ENCODE measurements at regions not wholly inside any gene's neighbourhood (a gene's known extent, or its start where the extent isn't known, plus 50 kb on each side); places are given as distances from the start of the nearest gene placed in this dataset.

DNA sequence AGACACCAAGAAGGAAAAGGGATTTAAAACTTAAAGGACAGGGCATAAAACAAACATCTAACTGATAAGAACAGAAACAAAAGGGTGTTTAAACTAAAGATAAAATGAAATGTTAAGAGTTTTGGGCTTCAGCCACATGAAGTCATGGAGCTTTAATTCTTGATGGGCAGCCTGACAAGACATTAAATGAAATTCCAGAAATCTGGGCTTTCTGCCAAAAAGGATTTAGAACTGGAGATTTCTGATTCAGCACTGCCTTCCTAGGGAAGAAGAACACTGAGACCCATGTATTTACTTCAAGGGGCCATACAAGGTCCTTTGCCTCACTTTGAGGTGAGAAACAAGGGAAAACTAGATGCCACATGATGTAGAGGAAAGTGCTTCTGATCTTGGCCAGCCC lies 355.9 kb upstream of the RAG2 start:
- no peak for TF ChIP-seq JAZF1 (CRISPR knock-in tag; IDR thresholded peaks at IDR 0.05)
- TF ChIP-seq JUN (CRISPR knock-in tag; IDR thresholded peaks at IDR 0.05), result no peak
- TF ChIP-seq ZNF425 (CRISPR knock-in tag; conservative IDR thresholded peaks at IDR 0.05), result no peak
- TF ChIP-seq AR (CRISPR knock-in tag; IDR thresholded peaks at IDR 0.05), result no peak
- no peak for TF ChIP-seq SMAD4 (CRISPR knock-in tag; IDR thresholded peaks at IDR 0.05)
- no peak for TF ChIP-seq SP1 (CRISPR knock-in tag; conservative IDR thresholded peaks at IDR 0.05)
- no peak for TF ChIP-seq ZMAT4 (CRISPR knock-in tag; IDR thresholded peaks at IDR 0.05)
- no peak for TF ChIP-seq ATF6 (CRISPR knock-in tag; IDR thresholded peaks at IDR 0.05)
- TF ChIP-seq, protein P1, sequence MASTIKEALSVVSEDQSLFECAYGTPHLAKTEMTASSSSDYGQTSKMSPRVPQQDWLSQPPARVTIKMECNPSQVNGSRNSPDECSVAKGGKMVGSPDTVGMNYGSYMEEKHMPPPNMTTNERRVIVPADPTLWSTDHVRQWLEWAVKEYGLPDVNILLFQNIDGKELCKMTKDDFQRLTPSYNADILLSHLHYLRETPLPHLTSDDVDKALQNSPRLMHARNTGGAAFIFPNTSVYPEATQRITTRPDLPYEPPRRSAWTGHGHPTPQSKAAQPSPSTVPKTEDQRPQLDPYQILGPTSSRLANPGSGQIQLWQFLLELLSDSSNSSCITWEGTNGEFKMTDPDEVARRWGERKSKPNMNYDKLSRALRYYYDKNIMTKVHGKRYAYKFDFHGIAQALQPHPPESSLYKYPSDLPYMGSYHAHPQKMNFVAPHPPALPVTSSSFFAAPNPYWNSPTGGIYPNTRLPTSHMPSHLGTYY (CRISPR knock-in tag; IDR thresholded peaks at IDR 0.05), result no peak
- TF ChIP-seq SMAD3 (CRISPR knock-in tag; IDR thresholded peaks at IDR 0.05; ENCODE audit: borderline replicate concordance), result no peak
- TF ChIP-seq GRHL2 (CRISPR knock-in tag; IDR thresholded peaks at IDR 0.05; ENCODE audit: insufficient replicate concordance, severe bottlenecking), result no peak
- no peak for TF ChIP-seq MXD4 (CRISPR knock-in tag; IDR thresholded peaks at IDR 0.05; ENCODE audit: borderline replicate concordance)
- TF ChIP-seq CDX4 (CRISPR knock-in tag; IDR thresholded peaks at IDR 0.05; ENCODE audit: borderline replicate concordance), result no peak
- TF ChIP-seq ZBTB43 (CRISPR knock-in tag; IDR thresholded peaks at IDR 0.05), result no peak
- TF ChIP-seq ZNF396 (CRISPR knock-in tag; IDR thresholded peaks at IDR 0.05; ENCODE audit: borderline replicate concordance), result no peak
- no peak for TF ChIP-seq E2F1 (CRISPR knock-in tag; IDR thresholded peaks at IDR 0.05)

More for the DNA sequence above, 355.9 kb upstream of the RAG2 start:
- no peak overlapping the region for H3K4me3 Mint-ChIP-seq
- no peak overlapping the region for H3K27ac Mint-ChIP-seq
- CTCF ChIA-PET, result no interaction called here
- DNase-seq (ENCODE audit: low spot score) (no peak), ATAC-seq (no peak)
- peaks cover 13% of the 10 kb centered on the region for H3K27me3 Mint-ChIP-seq (ENCODE audit: low read depth)
- peaks cover 85% of the 10 kb centered on the region for H3K9me3 Mint-ChIP-seq
- no peaks in the 10 kb centered on the region for H3K4me1 Mint-ChIP-seq
- POLR2A ChIA-PET, result no interaction called here
- peaks cover 65% of the 10 kb centered on the region for H3K36me3 Mint-ChIP-seq

Measured in WTC11 (cell line).